Trophoblast cell (in vitro differentiated cells and primary cell): ENCODE measurements at regions not wholly inside any gene's neighbourhood (a gene's known extent, or its start where the extent isn't known, plus 50 kb on each side); places are given as distances from the start of the nearest gene placed in this dataset.

Experiments used
- DNase-seq, 2 donors: peaks; one replicate each; pipeline ENCODE4 v3.0.0-alpha.2; 2016
- H2AFZ ChIP-seq: 2 replicates; pipeline ENCODE4 v1.6.1; 2013; ENCODE audit warnings: low read length, moderate library complexity, mild to moderate bottlenecking; ENCODE audit not compliant: insufficient read depth, poor library complexity
- H2AK5ac ChIP-seq: 2 replicates; pipeline ENCODE4 v1.6.1; 2013; ENCODE audit warnings: mild to moderate bottlenecking, low read length
- H2BK120ac ChIP-seq: 2 replicates; pipeline ENCODE4 v1.6.1; 2013; ENCODE audit warnings: low read length, mild to moderate bottlenecking, moderate library complexity; ENCODE audit not compliant: insufficient read depth, poor library complexity
- H2BK12ac ChIP-seq: 2 replicates; pipeline ENCODE4 v1.6.1; 2013; ENCODE audit warnings: mild to moderate bottlenecking, low read length, moderate library complexity
- H2BK5ac ChIP-seq: 2 replicates; pipeline ENCODE4 v1.6.1; 2013; ENCODE audit warnings: low read length, low read depth, moderate library complexity, mild to moderate bottlenecking; ENCODE audit not compliant: poor library complexity
- H3K14ac ChIP-seq: 2 replicates; pipeline ENCODE4 v1.6.1; 2013; ENCODE audit warnings: mild to moderate bottlenecking, low read length
- H3K18ac ChIP-seq: 2 replicates; pipeline ENCODE4 v1.6.1; 2013; ENCODE audit warnings: mild to moderate bottlenecking, low read length
- H3K23ac ChIP-seq: 2 replicates; pipeline ENCODE4 v1.6.1; 2013; ENCODE audit warnings: low read length
- H3K27ac ChIP-seq: 2 replicates; pipeline ENCODE4 v1.5.1; 2013; ENCODE audit warnings: low read depth, mild to moderate bottlenecking, inconsistent platforms, low read length, moderate library complexity
- H3K27me3 ChIP-seq: 2 replicates; pipeline ENCODE4 v1.6.1; 2013; ENCODE audit warnings: inconsistent platforms, mild to moderate bottlenecking, low read length, moderate library complexity; ENCODE audit not compliant: insufficient read depth
- H3K36me3 ChIP-seq, 2 experiments: 1 replicate in 1 of 2; 2 replicates in 1 of 2; pipeline ENCODE4 v1.6.1; 2013; ENCODE audit warnings: low read length in 2 of 2, mild to moderate bottlenecking in 2 of 2, moderate library complexity in 1 of 2; ENCODE audit not compliant: insufficient read depth in 2 of 2, control insufficient read depth in 1 of 2
- H3K4ac ChIP-seq: 2 replicates; pipeline ENCODE4 v1.6.1; 2013; ENCODE audit warnings: low read depth, mild to moderate bottlenecking, low read length, moderate library complexity
- H3K4me1 ChIP-seq, 2 experiments: 1 replicate in 1 of 2; 2 replicates in 1 of 2; pipeline ENCODE4 v1.6.1; 2013; ENCODE audit warnings: low read length in 2 of 2, mild to moderate bottlenecking in 2 of 2, moderate library complexity in 1 of 2; ENCODE audit not compliant: insufficient read depth in 2 of 2, control insufficient read depth in 1 of 2
- H3K4me2 ChIP-seq: 2 replicates; pipeline ENCODE4 v1.6.1; 2013; ENCODE audit warnings: inconsistent platforms, mild to moderate bottlenecking, low read length, moderate library complexity
- H3K4me3 ChIP-seq: 2 replicates; pipeline ENCODE4 v1.5.1; 2013; ENCODE audit warnings: mild to moderate bottlenecking, low read depth, low read length, inconsistent platforms
- H3K79me1 ChIP-seq: one replicate; pipeline ENCODE4 v1.6.1; 2013; ENCODE audit warnings: low read length
- H3K79me2 ChIP-seq: 2 replicates; pipeline ENCODE4 v1.6.1; 2013; ENCODE audit warnings: low read length, mild to moderate bottlenecking; ENCODE audit not compliant: control insufficient read depth, insufficient read depth, poor library complexity
- H3K9ac ChIP-seq: 2 replicates; pipeline ENCODE4 v1.6.1; 2013; ENCODE audit warnings: mild to moderate bottlenecking, low read length
- H3K9me3 ChIP-seq: 2 replicates; pipeline ENCODE4 v1.6.1; 2013; ENCODE audit warnings: low read depth, mild to moderate bottlenecking, control low read depth, inconsistent platforms, low read length; ENCODE audit not compliant: insufficient read depth
- H4K12ac ChIP-seq: 2 replicates; pipeline ENCODE4 v1.6.1; 2013; ENCODE audit warnings: low read depth, mild to moderate bottlenecking, low read length, moderate library complexity
- H4K8ac ChIP-seq: 2 replicates; pipeline ENCODE4 v1.6.1; 2013; ENCODE audit warnings: low read depth, mild to moderate bottlenecking, low read length, moderate library complexity
- H4K91ac ChIP-seq: one replicate; pipeline ENCODE4 v1.6.1; 2013; ENCODE audit warnings: low read depth, mild to moderate bottlenecking, low read length, moderate library complexity
- WGBS: extraction: QIAGEN DNeasy Blood & Tissue Kit; methylation state at CpG from one replicate; pipeline ENCODE4 v1.1.7; 2013; ENCODE audit warnings: missing lambda C conversion rate; ENCODE audit not compliant: insufficient read length, insufficient coverage; ENCODE audit errors: extremely low coverage; 5-methylcytosine and 5-hydroxymethylcytosine counted together

DNA sequence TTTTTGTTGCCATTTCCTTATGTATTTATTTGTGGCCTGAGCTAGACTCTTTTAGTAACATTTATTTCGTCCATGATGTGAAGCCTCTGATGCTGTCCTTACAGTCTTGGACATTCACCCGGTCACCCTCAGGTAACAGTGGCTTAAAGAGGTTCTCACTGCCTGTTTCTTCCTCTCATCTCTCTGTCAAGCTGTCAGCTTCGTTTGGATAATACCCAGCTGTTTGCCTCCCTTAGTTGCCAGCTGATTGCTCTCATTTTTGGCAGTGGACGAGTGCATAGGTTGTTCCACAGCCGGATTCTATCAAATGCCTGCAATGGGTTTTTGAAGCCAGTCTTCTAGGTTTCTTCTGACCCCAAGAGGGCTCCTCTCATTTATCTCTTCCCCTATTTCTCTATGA is 427.7 kb downstream of the MED10 start:
- H2BK120ac ChIP-seq, result no peak overlapping the region
- no peaks in the 10 kb centered on the region for H3K36me3 ChIP-seq
- no peak overlapping the region for H3K18ac ChIP-seq
- H4K8ac ChIP-seq, result no peak overlapping the region
- no peak overlapping the region for H3K4ac ChIP-seq
- no CpG with 5 or more reads among the region's 5 CpGs for WGBS
- no peak overlapping the region for H2BK5ac ChIP-seq
- no peak overlapping the region for H3K23ac ChIP-seq
- H2AFZ ChIP-seq, result no peak overlapping the region
- H4K91ac ChIP-seq, result no peak overlapping the region
- no peak overlapping the region for H4K12ac ChIP-seq
- H2AK5ac ChIP-seq, result no peak overlapping the region
- DNase-seq, result no peak
- no peak overlapping the region for H3K14ac ChIP-seq
- H3K9ac ChIP-seq, result no peak overlapping the region
- H3K79me2 ChIP-seq, result no peaks in the 10 kb centered on the region
- no peak overlapping the region for H3K27ac ChIP-seq
- H3K9me3 ChIP-seq, result peaks cover 3% of the 10 kb centered on the region
- H2BK12ac ChIP-seq, result no peak overlapping the region
- no peak overlapping the region for H3K4me3 ChIP-seq
- no peak overlapping the region for H3K4me2 ChIP-seq
- no peaks in the 10 kb centered on the region for H3K79me1 ChIP-seq
- H3K27me3 ChIP-seq, result no peaks in the 10 kb centered on the region
- H3K4me1 ChIP-seq, result no peaks in the 10 kb centered on the region

DNA sequence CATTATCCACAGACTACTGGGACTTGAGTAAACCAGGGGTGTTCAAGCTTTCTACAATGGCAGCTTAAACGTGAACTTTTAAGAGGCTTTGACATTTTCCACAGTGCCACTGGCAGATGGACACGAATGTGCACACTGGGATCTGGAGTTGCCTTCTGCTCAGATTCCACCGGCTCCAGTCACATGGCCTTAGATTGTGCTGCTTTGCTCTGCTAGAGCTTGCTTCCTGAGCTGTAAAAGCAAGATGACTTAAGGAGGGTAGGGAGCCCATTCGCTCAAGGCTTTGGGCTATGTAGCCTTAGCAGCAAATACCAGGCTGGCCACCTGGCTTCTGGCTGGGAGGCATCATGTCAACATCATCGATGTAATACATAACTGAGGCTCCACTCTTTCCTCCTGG is 436.9 kb downstream of the MED10 start:
- Histone ChIP-seq H3K23ac (no peak overlapping the region), H2AFZ (no peak overlapping the region), H3K27ac (no peak overlapping the region), H4K12ac (no peak overlapping the region), H3K9ac (no peak overlapping the region), H3K4me3 (no peak overlapping the region), H4K91ac (no peak overlapping the region), H3K14ac (no peak overlapping the region), H2BK5ac (no peak overlapping the region), H3K18ac (no peak overlapping the region), H2BK12ac (no peak overlapping the region), H3K4me2 (no peak overlapping the region), H2AK5ac (no peak overlapping the region), H3K4me1 (no peaks in the 10 kb centered on the region), H2BK120ac (no peak overlapping the region), H3K4ac (no peak overlapping the region), H3K36me3 (no peaks in the 10 kb centered on the region), H4K8ac (no peak overlapping the region), H3K27me3 (no peaks in the 10 kb centered on the region), H3K79me2 (no peaks in the 10 kb centered on the region), H3K9me3 (no peaks in the 10 kb centered on the region), H3K79me1 (no peaks in the 10 kb centered on the region)
- no peak for DNase-seq
- WGBS, result no CpG with 5 or more reads among the region's 5 CpGs

DNA sequence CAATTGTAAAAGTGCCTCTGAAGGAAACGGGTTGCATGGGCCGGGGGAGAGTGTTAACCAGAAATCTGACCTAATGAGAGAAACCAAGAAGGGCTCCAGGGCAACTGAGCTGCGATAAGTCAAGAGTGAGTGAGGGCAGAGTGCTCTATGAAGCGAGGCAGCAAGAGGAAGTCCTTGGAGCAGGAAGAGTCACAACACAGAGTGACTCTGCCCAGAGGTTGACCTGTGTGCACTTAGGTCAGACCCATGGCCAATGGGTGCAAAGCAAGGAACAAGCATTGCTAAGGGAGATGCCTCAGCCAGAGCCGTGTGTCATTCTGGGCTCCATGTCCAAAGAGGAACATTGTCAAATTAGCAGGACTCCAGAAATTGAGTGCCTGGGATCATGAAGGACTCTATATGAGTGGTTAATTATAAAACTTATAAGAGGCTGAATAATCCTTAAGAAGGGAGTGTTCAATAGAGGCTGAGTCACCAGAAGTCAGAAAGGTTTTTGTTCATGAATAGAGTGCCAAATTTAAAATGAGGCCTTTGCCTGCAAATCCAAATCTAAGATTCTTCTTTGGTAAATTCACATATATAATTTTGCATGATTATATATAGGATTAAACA is 438.5 kb downstream of the MED10 start:
- H3K4me3 ChIP-seq, result no peak overlapping the region
- no peak overlapping the region for H4K91ac ChIP-seq
- no peak overlapping the region for H2BK120ac ChIP-seq
- H3K27ac ChIP-seq, result no peak overlapping the region
- H3K36me3 ChIP-seq, result no peaks in the 10 kb centered on the region
- H3K9me3 ChIP-seq, result no peaks in the 10 kb centered on the region
- no peak overlapping the region for H3K14ac ChIP-seq
- no peak overlapping the region for H4K8ac ChIP-seq
- no peak overlapping the region for H2BK12ac ChIP-seq
- H3K4me2 ChIP-seq, result no peak overlapping the region
- no peak for DNase-seq
- H3K4me1 ChIP-seq, result no peaks in the 10 kb centered on the region
- no peak overlapping the region for H2BK5ac ChIP-seq
- H2AFZ ChIP-seq, result no peak overlapping the region
- H2AK5ac ChIP-seq, result no peak overlapping the region
- no peak overlapping the region for H3K23ac ChIP-seq
- H3K4ac ChIP-seq, result no peak overlapping the region
- no peaks in the 10 kb centered on the region for H3K79me1 ChIP-seq
- no peak overlapping the region for H3K9ac ChIP-seq
- no CpG with 5 or more reads among the region's 5 CpGs for WGBS
- no peak overlapping the region for H4K12ac ChIP-seq
- H3K18ac ChIP-seq, result no peak overlapping the region
- H3K27me3 ChIP-seq, result no peaks in the 10 kb centered on the region
- no peaks in the 10 kb centered on the region for H3K79me2 ChIP-seq

DNA sequence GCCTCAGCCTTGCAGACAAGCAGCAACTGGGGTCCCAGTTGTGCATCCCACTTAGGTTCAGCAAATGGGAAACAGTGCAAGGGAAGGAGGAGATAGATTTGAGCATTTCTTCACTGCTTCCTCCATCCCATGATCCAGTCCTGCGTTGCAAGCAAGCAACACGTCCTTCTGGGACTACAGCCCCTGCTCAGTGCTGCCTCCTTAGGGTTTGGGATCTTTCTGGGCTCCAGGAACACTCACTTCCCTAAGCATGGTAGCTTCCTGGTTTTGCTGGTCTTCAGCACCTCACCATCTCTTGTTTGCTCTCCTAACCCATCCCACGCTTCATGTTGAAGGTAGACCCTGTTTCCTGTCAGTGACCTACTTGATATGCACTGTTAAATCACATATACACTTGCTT is 444.7 kb downstream of the MED10 start:
- WGBS, result no CpG with 5 or more reads among the region's 3 CpGs
- Histone ChIP-seq H2BK12ac (no peak overlapping the region), H2BK120ac (no peak overlapping the region), H2BK5ac (no peak overlapping the region), H3K14ac (no peak overlapping the region), H4K91ac (no peak overlapping the region), H2AFZ (no peak overlapping the region), H4K8ac (no peak overlapping the region), H3K79me1 (no peaks in the 10 kb centered on the region), H3K4me2 (no peak overlapping the region), H3K23ac (no peak overlapping the region), H3K4me3 (no peak overlapping the region), H3K9me3 (peaks cover 4% of the 10 kb centered on the region), H3K18ac (no peak overlapping the region), H3K4me1 (no peaks in the 10 kb centered on the region), H3K36me3 (no peaks in the 10 kb centered on the region), H3K9ac (no peak overlapping the region), H3K4ac (no peak overlapping the region), H3K79me2 (no peaks in the 10 kb centered on the region), H3K27ac (no peak overlapping the region), H4K12ac (no peak overlapping the region), H2AK5ac (no peak overlapping the region), H3K27me3 (no peaks in the 10 kb centered on the region)
- no peak for DNase-seq
